Tibial nerve (tissue), 4 donors: ENCODE measurements at regions not wholly inside any gene's neighbourhood (a gene's known extent, or its start where the extent isn't known, plus 50 kb on each side); places are given as distances from the start of the nearest gene placed in this dataset.

ENCODE experiments used
- CTCF ChIP-seq, 5 experiments: fragments of 200-600 bp in 3 of 5; fragments of 450-650 bp in 2 of 5; sonication (generic) in 3 of 5; IDR thresholded peaks; one replicate each; pipeline ENCODE4 v1.5.1; 2016 to 2019; ENCODE audit warnings: antibody characterized with exemption in 5 of 5, mild to moderate bottlenecking in 3 of 5, moderate library complexity in 2 of 5
- EP300 ChIP-seq, 2 donors: sonication (generic); formaldehyde crosslinking; IDR thresholded peaks; one replicate each; pipeline ENCODE4 v1.6.1; 2017; ENCODE audit warnings: antibody characterized with exemption in 2 of 2, mild to moderate bottlenecking in 1 of 2
- POLR2A ChIP-seq, 2 donors: fragments of 450-650 bp; IDR thresholded peaks; one replicate each; pipeline ENCODE4 v1.6.1; 2017; ENCODE audit warnings: antibody characterized with exemption in 2 of 2, mild to moderate bottlenecking in 2 of 2, moderate library complexity in 2 of 2

- TF ChIP-seq CTCF (IDR thresholded peaks at IDR 0.05) (no peak), POLR2A (IDR thresholded peaks at IDR 0.05) (no peak), EP300 (IDR thresholded peaks at IDR 0.05) (no peak)
Observed at GRCh38 chr20:56900252-56900651, 271.1 kb downstream of the TFAP2C start.
